HG03175 (cell line): ENCODE measurements at regions not wholly inside any gene's neighbourhood (a gene's known extent, or its start where the extent isn't known, plus 50 kb on each side); places are given as distances from the start of the nearest gene placed in this dataset.

Experiments used
- ATAC-seq: cut with Tn5 transposase; IDR thresholded peaks from one replicate; pipeline ENCODE4 v1.9.1; 2021; ENCODE audit warnings: mild to moderate bottlenecking, moderate library complexity; ENCODE audit not compliant: unreplicated experiment

DNA sequence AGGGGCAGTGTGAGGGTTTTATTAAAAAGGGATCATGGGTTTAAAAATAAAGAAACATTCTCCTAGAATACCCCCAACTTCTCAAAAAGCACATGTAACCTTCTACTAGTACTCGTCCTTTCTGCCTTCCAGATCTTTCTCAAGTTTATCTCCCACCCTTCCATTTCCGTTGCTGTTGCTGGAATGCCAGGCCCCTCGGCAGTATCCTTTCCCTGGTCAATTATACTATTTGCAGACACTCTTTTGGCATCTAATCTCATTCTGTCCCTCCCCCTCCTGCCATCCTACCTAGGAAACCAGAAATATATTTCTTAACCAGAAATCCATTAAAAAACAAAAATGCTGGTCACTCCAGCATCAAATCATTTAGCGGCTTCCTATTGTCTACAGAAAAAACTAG, 198.2 kb upstream of the ATP2B1 start:
- no peak for ATAC-seq

DNA sequence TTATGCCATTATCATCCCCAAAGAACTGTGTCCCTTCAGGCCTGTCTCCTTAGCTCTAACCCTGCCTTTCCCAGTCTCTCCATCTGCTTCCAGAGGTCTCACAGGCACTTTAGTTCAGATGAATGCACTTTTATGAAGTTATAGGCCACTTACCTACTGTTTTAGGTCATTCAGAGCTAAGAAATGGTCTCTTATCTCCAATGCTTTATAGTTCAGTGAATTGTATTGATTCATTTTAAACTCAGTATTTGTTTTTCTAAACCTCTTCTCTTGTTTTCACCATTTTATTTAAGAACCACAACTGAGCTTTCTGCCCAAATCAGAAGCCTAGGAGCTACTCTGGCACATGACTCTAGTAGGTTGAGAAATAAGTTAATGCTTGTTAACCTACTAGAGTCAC, 197.5 kb upstream of the ATP2B1 start:
- no peak for ATAC-seq

- no peak for ATAC-seq
Observed at GRCh38 chr12:89901906-89902642, 193.4 kb upstream of the ATP2B1 start.

DNA sequence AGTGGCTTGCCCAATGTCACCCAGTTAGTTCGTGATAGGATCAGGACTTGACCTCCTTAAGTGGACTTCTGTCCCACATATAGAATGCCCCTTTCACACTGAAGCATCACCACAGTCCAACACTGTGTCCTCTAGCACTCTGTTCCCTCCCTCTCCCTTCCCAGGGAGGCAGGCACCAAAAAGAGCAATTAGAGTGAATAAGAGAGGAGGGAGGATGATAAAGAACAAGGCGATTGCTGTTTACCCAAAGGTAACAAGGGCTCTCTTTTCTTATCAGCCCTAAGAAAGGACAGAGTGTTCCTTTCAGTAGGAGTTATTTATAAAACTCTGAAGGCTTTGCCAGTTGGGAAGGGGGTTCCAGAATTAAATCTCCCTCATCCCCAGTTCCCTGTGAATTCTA, 192.7 kb upstream of the ATP2B1 start:
- no peak for ATAC-seq

DNA sequence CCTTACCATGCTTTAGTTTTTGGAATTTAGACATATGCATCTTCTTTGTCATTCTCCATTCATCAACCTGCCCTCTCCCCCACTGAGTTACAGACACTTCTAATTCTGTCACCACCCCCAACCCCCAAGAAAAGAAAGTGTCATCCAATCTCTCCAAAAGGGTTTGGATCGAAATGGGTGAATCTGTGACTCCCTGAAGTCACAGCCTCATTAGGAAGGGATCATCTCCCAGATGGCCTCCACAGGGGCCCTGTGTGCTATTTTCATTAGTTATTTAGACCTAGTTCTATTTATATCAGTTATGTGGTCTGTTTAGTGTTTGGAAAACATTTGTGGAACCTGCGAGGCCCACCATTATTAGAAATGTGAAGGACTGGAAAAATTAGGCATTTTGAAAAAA, 191.0 kb upstream of the ATP2B1 start:
- ATAC-seq: no peak

DNA sequence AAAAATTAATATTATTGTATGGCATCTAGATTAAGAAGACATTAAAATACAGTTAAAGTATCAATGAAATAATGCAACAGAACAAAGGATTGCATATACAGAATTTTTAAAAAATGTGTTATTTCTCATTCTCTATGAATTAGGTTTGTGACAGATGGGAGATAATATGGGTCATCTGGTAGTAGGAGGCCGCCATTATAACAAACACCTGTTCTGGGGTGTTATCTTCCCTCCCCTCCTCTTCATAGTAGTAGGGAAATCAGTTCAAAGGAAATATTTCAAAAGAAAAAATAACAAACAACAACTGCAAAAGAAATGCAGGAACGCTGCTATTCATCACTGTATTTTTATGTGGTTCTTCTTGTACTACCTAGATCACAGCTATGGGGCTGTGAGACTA, 187.0 kb upstream of the ATP2B1 start:
- ATAC-seq: no peak

GRCh38 chr12:89895101-89895500, 186.5 kb upstream of the ATP2B1 start:
- no peak for ATAC-seq

GRCh38 chr12:89893972-89894706, 185.5 kb upstream of the ATP2B1 start:
- no peak for ATAC-seq

DNA sequence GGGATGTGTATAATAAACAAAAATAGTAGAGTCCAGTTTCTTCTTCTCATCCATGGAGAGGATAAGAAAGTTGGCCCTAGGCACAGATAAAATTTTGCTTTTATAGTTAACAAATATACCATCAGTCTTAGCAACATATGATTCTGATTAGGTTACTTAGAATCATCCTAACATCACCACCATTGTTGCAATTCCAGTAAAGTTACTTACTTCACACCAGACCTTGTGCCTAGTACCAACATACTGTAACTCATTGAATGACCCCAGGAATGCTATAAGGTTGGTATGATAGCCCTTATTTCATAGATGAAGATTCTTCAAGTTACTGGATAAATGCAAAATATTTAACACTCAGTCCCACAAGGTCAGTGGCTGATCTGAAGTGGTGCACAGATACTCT, 183.8 kb upstream of the ATP2B1 start:
- ATAC-seq: no peak

DNA sequence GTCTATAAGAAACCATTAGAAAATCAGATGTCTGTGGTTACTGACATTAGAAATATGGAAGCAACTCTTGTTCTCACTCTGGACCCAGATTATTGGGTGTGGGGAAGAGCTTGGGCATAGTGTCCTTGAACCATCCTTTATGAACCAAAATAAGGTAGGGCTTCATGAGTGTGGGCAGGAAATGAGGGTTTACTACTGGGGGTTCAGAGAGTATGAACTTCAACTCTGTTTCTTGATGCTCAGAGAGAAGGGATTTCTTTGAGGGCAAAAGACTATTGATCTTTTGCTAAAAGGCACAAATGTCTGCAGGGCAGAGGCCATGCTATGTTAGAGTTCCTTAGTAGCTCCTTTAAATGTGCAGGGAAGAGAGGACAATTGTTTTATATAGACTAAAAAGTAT, 183.3 kb upstream of the ATP2B1 start:
- no peak for ATAC-seq

DNA sequence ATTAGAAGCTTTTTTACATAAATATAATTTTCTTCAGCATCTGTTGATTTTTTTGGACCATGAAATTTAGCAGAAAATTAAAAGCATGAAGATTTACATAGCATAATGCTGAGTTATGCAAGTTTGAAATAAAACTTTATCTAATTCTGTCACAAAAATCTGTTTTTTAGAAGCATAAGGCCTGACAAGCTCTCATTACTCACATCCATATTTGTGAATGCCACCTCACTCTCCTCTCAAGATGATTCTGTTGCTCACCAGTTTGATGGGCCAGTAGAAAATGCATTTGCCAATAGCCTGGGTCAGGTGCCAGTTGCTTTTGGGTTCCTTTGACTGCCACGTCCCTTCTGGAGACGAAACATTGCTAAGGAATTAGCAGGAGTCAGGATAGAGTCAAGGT, 181.5 kb upstream of the ATP2B1 start:
- ATAC-seq: no peak

DNA sequence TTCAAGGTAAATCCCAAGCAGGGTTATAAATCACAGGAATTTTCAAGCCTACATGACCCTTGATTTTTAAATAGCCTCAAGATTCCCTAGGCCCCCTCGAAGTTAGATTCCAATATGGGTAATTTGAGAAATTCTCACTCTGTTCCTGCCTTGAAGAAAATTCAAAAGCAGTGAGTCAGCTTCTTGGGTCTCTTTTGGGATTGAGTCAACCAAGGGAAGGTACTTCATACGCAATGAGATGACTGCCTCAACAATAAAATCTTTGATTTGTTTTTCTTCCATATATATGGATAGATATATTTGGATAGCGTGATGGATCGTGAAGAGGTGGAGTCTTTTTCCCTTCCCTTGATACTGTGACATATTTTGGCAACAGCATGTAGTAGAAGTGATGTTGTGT, 180.4 kb upstream of the ATP2B1 start:
- no peak for ATAC-seq

DNA sequence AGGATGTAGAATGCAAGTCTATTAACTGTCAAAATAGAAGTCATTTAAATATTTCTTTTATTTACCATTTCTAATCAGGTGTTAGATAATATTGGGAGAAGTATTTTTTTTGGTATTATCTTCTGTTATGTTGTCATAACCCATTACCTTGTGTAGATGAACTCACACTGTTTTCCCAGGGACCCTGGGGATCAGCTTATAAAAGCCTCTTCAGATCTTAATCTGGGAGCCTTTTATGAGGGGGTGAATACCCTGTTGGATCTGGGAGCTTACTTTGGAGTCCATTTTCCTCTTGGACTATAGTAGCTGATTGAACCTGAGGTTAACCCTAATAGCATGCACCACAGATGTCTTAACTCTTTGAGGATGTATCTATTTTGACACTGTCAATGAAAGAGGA, 176.3 kb upstream of the ATP2B1 start:
- ATAC-seq: no peak

DNA sequence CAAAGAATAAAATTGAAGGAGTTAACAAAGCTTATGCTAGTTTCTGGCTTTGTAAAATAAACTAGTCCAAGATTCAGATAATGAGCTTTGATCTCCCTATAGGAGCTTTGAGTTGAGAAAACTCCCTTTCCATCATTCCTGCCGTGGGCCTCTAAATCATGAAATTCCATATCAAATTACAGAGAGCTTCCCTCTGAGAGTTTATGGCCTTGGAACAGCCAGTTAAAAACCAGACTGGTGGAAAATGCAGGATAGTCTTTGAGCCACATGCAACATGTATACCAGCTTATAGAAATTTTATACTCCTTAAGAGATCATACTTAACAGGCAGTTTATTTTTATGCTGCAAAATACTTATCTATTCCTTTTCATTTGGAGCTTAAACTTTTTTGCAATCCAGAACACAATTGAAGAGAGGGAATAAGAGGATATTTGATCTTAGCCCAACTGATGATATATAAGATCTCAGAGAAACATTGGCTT, 175.8 kb upstream of the ATP2B1 start:
- ATAC-seq: no peak

GRCh38 chr12:89883630-89884389, 175.2 kb upstream of the ATP2B1 start:
- ATAC-seq: no peak

GRCh38 chr12:89882792-89883191, 174.2 kb upstream of the ATP2B1 start:
- ATAC-seq: no peak

GRCh38 chr12:89882050-89882449, 173.4 kb upstream of the ATP2B1 start:
- peak; percentile 33 for ATAC-seq

DNA sequence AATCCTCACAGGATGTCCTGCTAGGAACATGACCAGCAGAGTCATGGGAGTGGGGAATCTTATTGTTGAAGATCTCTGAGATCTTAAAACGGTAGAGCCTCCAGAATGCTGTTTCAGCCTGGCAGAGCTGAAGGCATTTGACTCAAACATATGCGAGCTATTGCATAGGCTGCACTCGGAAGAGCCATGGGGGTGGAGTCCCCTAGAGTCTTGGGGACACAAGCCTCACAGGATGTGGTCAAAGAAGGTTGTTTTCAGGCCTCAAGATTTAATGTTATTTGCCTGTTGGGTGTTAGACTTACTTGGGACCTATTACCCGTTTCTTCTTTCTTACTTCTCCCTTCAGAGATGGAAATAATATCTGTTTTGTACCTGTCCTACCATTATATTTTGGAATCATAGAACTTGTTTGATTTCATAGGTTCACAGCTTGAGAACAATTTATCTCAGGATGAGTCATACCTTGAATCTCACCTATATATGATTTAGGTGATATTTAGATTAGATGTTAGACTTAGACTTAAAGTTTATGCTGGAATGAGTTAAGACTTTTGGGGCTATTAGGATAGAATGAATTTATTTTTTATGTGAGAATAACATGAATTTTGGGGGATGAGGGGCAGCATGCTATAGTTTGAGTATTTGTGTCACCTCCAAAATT, 172.2 kb upstream of the ATP2B1 start:
- ATAC-seq: peak; percentile 97

GRCh38 chr12:89879766-89880165, 171.1 kb upstream of the ATP2B1 start:
- ATAC-seq: no peak

- ATAC-seq: no peak
Observed at GRCh38 chr12:89878950-89879349, 170.3 kb upstream of the ATP2B1 start.

DNA sequence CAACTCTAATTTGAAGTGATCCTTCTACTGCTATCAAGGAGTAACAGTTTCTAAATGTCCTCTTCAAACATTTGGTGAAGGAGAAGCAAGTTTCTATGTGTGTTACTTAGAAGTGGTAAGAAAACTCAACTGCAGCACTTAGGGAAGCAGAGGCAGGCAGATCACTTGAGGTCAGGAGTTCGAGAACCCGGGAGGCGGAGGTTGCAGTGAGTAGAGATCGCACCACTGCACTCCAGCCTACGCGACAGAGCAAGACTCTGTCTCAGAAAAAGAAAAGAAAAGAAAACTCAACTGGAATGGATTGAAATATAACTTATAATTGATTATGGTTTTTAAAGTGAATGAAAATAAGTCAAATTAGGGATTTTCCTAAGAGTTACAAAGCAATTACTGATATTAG, 169.7 kb upstream of the ATP2B1 start:
- ATAC-seq: no peak
